ENCODE measurements at regions not wholly inside any gene's neighbourhood (a gene's known extent, or its start where the extent isn't known, plus 50 kb on each side); places are given as distances from the start of the nearest gene placed in this dataset.

- no peaks in the 10 kb centered on the region for H3K36me3 ChIP-seq (ENCODE audit: insufficient read depth, low read length)
- no peaks in the 10 kb centered on the region for H3K9me3 ChIP-seq (ENCODE audit: low read length)
- no peaks in the 10 kb centered on the region for H3K27me3 ChIP-seq (ENCODE audit: control insufficient read depth in 1 of 2, insufficient read depth in 2 of 2, low read length in 2 of 2)
- no peak overlapping the region for H3K9ac ChIP-seq (ENCODE audit: low read length)
- no peaks in the 10 kb centered on the region for H3K4me1 ChIP-seq (ENCODE audit: insufficient read depth, low read length)
- no peak overlapping the region for H3K4me3 ChIP-seq (ENCODE audit: low read depth in 1 of 2, low read length in 2 of 2)
- no peak overlapping the region for H3K27ac ChIP-seq (ENCODE audit: low read depth, low read length)
Observed at GRCh38 chr3:193933451-193933850, 202.5 kb upstream of the HES1 start.

- no peak overlapping the region for H3K9ac ChIP-seq (ENCODE audit: low read length)
- H3K36me3 ChIP-seq (ENCODE audit: insufficient read depth, low read length) = no peaks in the 10 kb centered on the region
- H3K9me3 ChIP-seq (ENCODE audit: low read length) = no peaks in the 10 kb centered on the region
- no peak overlapping the region for H3K4me3 ChIP-seq (ENCODE audit: low read depth in 1 of 2, low read length in 2 of 2)
- no peaks in the 10 kb centered on the region for H3K4me1 ChIP-seq (ENCODE audit: insufficient read depth, low read length)
- H3K27me3 ChIP-seq (ENCODE audit: control insufficient read depth in 1 of 2, insufficient read depth in 2 of 2, low read length in 2 of 2) = no peaks in the 10 kb centered on the region
- H3K27ac ChIP-seq (ENCODE audit: low read depth, low read length) = no peak overlapping the region
Observed at GRCh38 chr3:193935916-193936315, 200.0 kb upstream of the HES1 start.

- Histone ChIP-seq H3K4me1 (ENCODE audit: insufficient read depth, low read length) (no peaks in the 10 kb centered on the region), H3K9ac (ENCODE audit: low read length) (no peak overlapping the region), H3K27ac (ENCODE audit: low read depth, low read length) (no peak overlapping the region), H3K36me3 (ENCODE audit: insufficient read depth, low read length) (no peaks in the 10 kb centered on the region), H3K4me3 (ENCODE audit: low read depth in 1 of 2, low read length in 2 of 2) (no peak overlapping the region), H3K27me3 (ENCODE audit: control insufficient read depth in 1 of 2, insufficient read depth in 2 of 2, low read length in 2 of 2) (no peaks in the 10 kb centered on the region), H3K9me3 (ENCODE audit: low read length) (no peaks in the 10 kb centered on the region)
Observed at GRCh38 chr3:193938613-193939012, 197.3 kb upstream of the HES1 start.

GRCh38 chr3:193939527-193939926 is 196.4 kb upstream of the HES1 start:
- H3K27ac ChIP-seq (ENCODE audit: low read depth, low read length) = no peak overlapping the region
- no peaks in the 10 kb centered on the region for H3K36me3 ChIP-seq (ENCODE audit: insufficient read depth, low read length)
- no peaks in the 10 kb centered on the region for H3K9me3 ChIP-seq (ENCODE audit: low read length)
- no peak overlapping the region for H3K9ac ChIP-seq (ENCODE audit: low read length)
- H3K4me1 ChIP-seq (ENCODE audit: insufficient read depth, low read length) = no peaks in the 10 kb centered on the region
- H3K4me3 ChIP-seq (ENCODE audit: low read depth in 1 of 2, low read length in 2 of 2) = no peak overlapping the region
- H3K27me3 ChIP-seq (ENCODE audit: control insufficient read depth in 1 of 2, insufficient read depth in 2 of 2, low read length in 2 of 2) = no peaks in the 10 kb centered on the region

- no peaks in the 10 kb centered on the region for H3K9me3 ChIP-seq (ENCODE audit: low read length)
- H3K36me3 ChIP-seq (ENCODE audit: insufficient read depth, low read length) = no peaks in the 10 kb centered on the region
- no peak overlapping the region for H3K27ac ChIP-seq (ENCODE audit: low read depth, low read length)
- no peaks in the 10 kb centered on the region for H3K27me3 ChIP-seq (ENCODE audit: control insufficient read depth in 1 of 2, insufficient read depth in 2 of 2, low read length in 2 of 2)
- no peaks in the 10 kb centered on the region for H3K4me1 ChIP-seq (ENCODE audit: insufficient read depth, low read length)
- no peak overlapping the region for H3K4me3 ChIP-seq (ENCODE audit: low read depth in 1 of 2, low read length in 2 of 2)
- no peak overlapping the region for H3K9ac ChIP-seq (ENCODE audit: low read length)
Observed at GRCh38 chr3:193940526-193940925, 195.4 kb upstream of the HES1 start.

GRCh38 chr3:193941486-193941885 is 194.5 kb upstream of the HES1 start:
- no peaks in the 10 kb centered on the region for H3K9me3 ChIP-seq (ENCODE audit: low read length)
- no peaks in the 10 kb centered on the region for H3K36me3 ChIP-seq (ENCODE audit: insufficient read depth, low read length)
- H3K27ac ChIP-seq (ENCODE audit: low read depth, low read length) = no peak overlapping the region
- H3K27me3 ChIP-seq (ENCODE audit: control insufficient read depth in 1 of 2, insufficient read depth in 2 of 2, low read length in 2 of 2) = no peaks in the 10 kb centered on the region
- H3K4me1 ChIP-seq (ENCODE audit: insufficient read depth, low read length) = no peaks in the 10 kb centered on the region
- no peak overlapping the region for H3K4me3 ChIP-seq (ENCODE audit: low read depth in 1 of 2, low read length in 2 of 2)
- H3K9ac ChIP-seq (ENCODE audit: low read length) = no peak overlapping the region

GRCh38 chr3:193942516-193943055 is 193.4 kb upstream of the HES1 start:
- Histone ChIP-seq H3K9ac (ENCODE audit: low read length) (no peak overlapping the region), H3K27ac (ENCODE audit: low read depth, low read length) (no peak overlapping the region), H3K36me3 (ENCODE audit: insufficient read depth, low read length) (no peaks in the 10 kb centered on the region), H3K9me3 (ENCODE audit: low read length) (no peaks in the 10 kb centered on the region), H3K4me1 (ENCODE audit: insufficient read depth, low read length) (no peaks in the 10 kb centered on the region), H3K4me3 (ENCODE audit: low read depth in 1 of 2, low read length in 2 of 2) (no peak overlapping the region), H3K27me3 (ENCODE audit: control insufficient read depth in 1 of 2, insufficient read depth in 2 of 2, low read length in 2 of 2) (no peaks in the 10 kb centered on the region)

- Histone ChIP-seq H3K4me3 (ENCODE audit: low read depth in 1 of 2, low read length in 2 of 2) (no peak overlapping the region), H3K9ac (ENCODE audit: low read length) (no peak overlapping the region), H3K36me3 (ENCODE audit: insufficient read depth, low read length) (no peaks in the 10 kb centered on the region), H3K4me1 (ENCODE audit: insufficient read depth, low read length) (no peaks in the 10 kb centered on the region), H3K27ac (ENCODE audit: low read depth, low read length) (no peak overlapping the region), H3K27me3 (ENCODE audit: control insufficient read depth in 1 of 2, insufficient read depth in 2 of 2, low read length in 2 of 2) (no peaks in the 10 kb centered on the region), H3K9me3 (ENCODE audit: low read length) (no peaks in the 10 kb centered on the region)
Observed at GRCh38 chr3:193943200-193943599, 192.7 kb upstream of the HES1 start.

GRCh38 chr3:193943851-193944517 is 192.0 kb upstream of the HES1 start:
- H3K4me3 ChIP-seq (ENCODE audit: low read depth in 1 of 2, low read length in 2 of 2) = no peak overlapping the region
- no peaks in the 10 kb centered on the region for H3K27me3 ChIP-seq (ENCODE audit: control insufficient read depth in 1 of 2, insufficient read depth in 2 of 2, low read length in 2 of 2)
- H3K27ac ChIP-seq (ENCODE audit: low read depth, low read length) = no peak overlapping the region
- no peak overlapping the region for H3K9ac ChIP-seq (ENCODE audit: low read length)
- no peaks in the 10 kb centered on the region for H3K36me3 ChIP-seq (ENCODE audit: insufficient read depth, low read length)
- H3K9me3 ChIP-seq (ENCODE audit: low read length) = no peaks in the 10 kb centered on the region
- no peaks in the 10 kb centered on the region for H3K4me1 ChIP-seq (ENCODE audit: insufficient read depth, low read length)

- Histone ChIP-seq H3K36me3 (ENCODE audit: insufficient read depth, low read length) (no peaks in the 10 kb centered on the region), H3K9ac (ENCODE audit: low read length) (no peak overlapping the region), H3K4me3 (ENCODE audit: low read depth in 1 of 2, low read length in 2 of 2) (no peak overlapping the region), H3K9me3 (ENCODE audit: low read length) (no peaks in the 10 kb centered on the region), H3K4me1 (ENCODE audit: insufficient read depth, low read length) (no peaks in the 10 kb centered on the region), H3K27me3 (ENCODE audit: control insufficient read depth in 1 of 2, insufficient read depth in 2 of 2, low read length in 2 of 2) (no peaks in the 10 kb centered on the region), H3K27ac (ENCODE audit: low read depth, low read length) (no peak overlapping the region)
Observed at GRCh38 chr3:193944518-193944884, 191.4 kb upstream of the HES1 start.

GRCh38 chr3:193945143-193945542 is 190.8 kb upstream of the HES1 start:
- H3K9ac ChIP-seq (ENCODE audit: low read length) = no peak overlapping the region
- no peak overlapping the region for H3K4me3 ChIP-seq (ENCODE audit: low read depth in 1 of 2, low read length in 2 of 2)
- H3K4me1 ChIP-seq (ENCODE audit: insufficient read depth, low read length) = no peaks in the 10 kb centered on the region
- no peaks in the 10 kb centered on the region for H3K9me3 ChIP-seq (ENCODE audit: low read length)
- H3K27ac ChIP-seq (ENCODE audit: low read depth, low read length) = no peak overlapping the region
- no peaks in the 10 kb centered on the region for H3K27me3 ChIP-seq (ENCODE audit: control insufficient read depth in 1 of 2, insufficient read depth in 2 of 2, low read length in 2 of 2)
- no peaks in the 10 kb centered on the region for H3K36me3 ChIP-seq (ENCODE audit: insufficient read depth, low read length)

GRCh38 chr3:193946945-193947344 is 189.0 kb upstream of the HES1 start:
- Histone ChIP-seq H3K9ac (ENCODE audit: low read length) (no peak overlapping the region), H3K4me3 (ENCODE audit: low read depth in 1 of 2, low read length in 2 of 2) (no peak overlapping the region), H3K36me3 (ENCODE audit: insufficient read depth, low read length) (no peaks in the 10 kb centered on the region), H3K27ac (ENCODE audit: low read depth, low read length) (no peak overlapping the region), H3K27me3 (ENCODE audit: control insufficient read depth in 1 of 2, insufficient read depth in 2 of 2, low read length in 2 of 2) (no peaks in the 10 kb centered on the region), H3K4me1 (ENCODE audit: insufficient read depth, low read length) (no peaks in the 10 kb centered on the region), H3K9me3 (ENCODE audit: low read length) (no peaks in the 10 kb centered on the region)
